Heart left ventricle (tissue), 16 donors: ENCODE measurements at regions not wholly inside any gene's neighbourhood (a gene's known extent, or its start where the extent isn't known, plus 50 kb on each side); places are given as distances from the start of the nearest gene placed in this dataset.

Experiments
- ATAC-seq, 4 donors: fragments of 200-7000 bp; cut with Tn5 transposase; one replicate each; pipeline ENCODE4 v1.9.1; 2020 to 2022; ENCODE audit warnings: moderate library complexity in 4 of 4, mild to moderate bottlenecking in 3 of 4, moderate number of reproducible peaks in 1 of 4
- DNase-seq, 5 donors: peaks; one replicate each; pipeline ENCODE4 v3.0.0-alpha.2; 2020
- H3K27ac ChIP-seq, 12 donors: fragments of 200-600 bp; sonication (generic) in 4 of 12; one replicate each; pipeline versions ENCODE4 v1.5.0 to v1.8.0; 2016 to 2022; ENCODE audit warnings: mild to moderate bottlenecking in 2 of 12
- H3K27me3 ChIP-seq, 9 donors: fragments of 200-600 bp; sonication (generic) in 2 of 9; one replicate each; pipeline versions ENCODE4 v1.5.1 to v1.8.0; 2016 to 2022; ENCODE audit warnings: mild to moderate bottlenecking in 3 of 9
- H3K36me3 ChIP-seq, 9 donors: fragments of 200-600 bp; sonication (generic) in 2 of 9; one replicate each; pipeline versions ENCODE4 v1.5.0 to v1.8.0; 2018 to 2022; ENCODE audit warnings: mild to moderate bottlenecking in 2 of 9
- H3K4me1 ChIP-seq, 12 donors: fragments of 200-600 bp; sonication (generic) in 4 of 12; one replicate each; pipeline versions ENCODE4 v1.5.0 to v1.8.0; 2016 to 2022; ENCODE audit warnings: mild to moderate bottlenecking in 3 of 12
- H3K4me3 ChIP-seq, 12 donors: fragments of 200-600 bp; sonication (generic) in 4 of 12; one replicate each; pipeline versions ENCODE4 v1.5.0 to v1.8.0; 2017 to 2022; ENCODE audit warnings: mild to moderate bottlenecking in 9 of 12, moderate library complexity in 4 of 12
- H3K9me3 ChIP-seq, 12 donors: fragments of 200-600 bp; sonication (generic) in 4 of 12; one replicate each; pipeline versions ENCODE4 v1.5.0 to v1.8.0; 2016 to 2022; ENCODE audit warnings: mild to moderate bottlenecking in 1 of 12
- POLR2A ChIP-seq, 2 donors: fragments of 450-650 bp; IDR thresholded peaks; one replicate each; pipeline ENCODE4 v1.6.1; 2017; ENCODE audit warnings: antibody characterized with exemption in 2 of 2, mild to moderate bottlenecking in 2 of 2, moderate library complexity in 2 of 2
- WGBS, 4 donors: extraction: QIAGEN DNeasy Blood & Tissue Kit in 2 of 4; methylation state at CpG; one replicate each; pipeline versions ENCODE4 v1.1.5 to v1.1.7; 2013 to 2018; 5-methylcytosine and 5-hydroxymethylcytosine counted together
- intact Hi-C, 10 donors: fragments of 100-400 bp; cut with DNase I; formaldehyde crosslinking; loops; one replicate each; pipeline versions ENCODE4 v1.11.1 to v1.14.2; 2022
- TF ChIP-seq, protein P1 (sequence below), 12 donors: fragments of 200-600 bp; sonication (generic) in 4 of 12; IDR thresholded peaks; one replicate each; pipeline versions ENCODE4 v1.5.0 to v1.8.0; 2018 to 2022; ENCODE audit warnings: antibody characterized with exemption in 12 of 12, mild to moderate bottlenecking in 5 of 12
- donor health status: ischemic (EF 13 %, LVEDD 7.1; RV severe dilation, severe dysfunction).
- donor health status: healthy with polysubstance abuse.
- donor health status: DM: no; HTN: yes; CAD: no.
- donor health status: DM: no; HTN: no; CAD: no.
- donor health status: ischemic (EF 25% LVEDD 6.9; RV normal size, moderate dysfunction).
- donor health status: ischemic (EF 25% LVEDD 5.7; RV mildly dilated, moderate dysfunction).
- donor health status: healthy.
- donor health status: DM: yes; HTN: yes; CAD: no.
- donor health status: ischemic (EF 35%, LVEDD 5.7; RV mildly dilated, moderate dysfunction).
- donor health status: nonischemic (EF 11% LVEDD 7.7; RV severe dilation, severe dysfunction).
- donor health status: DM: yes; HTN: yes; CAD: no.
- donor health status: PGD.
- donor health status: ischemic (EF 29% LVEDD 5.4; RV normal size, mild dysfunction).
- donor health status: nonischemic (EF 23%, LVEDD 6.1; RV moderate dilation, normal function).

DNA sequence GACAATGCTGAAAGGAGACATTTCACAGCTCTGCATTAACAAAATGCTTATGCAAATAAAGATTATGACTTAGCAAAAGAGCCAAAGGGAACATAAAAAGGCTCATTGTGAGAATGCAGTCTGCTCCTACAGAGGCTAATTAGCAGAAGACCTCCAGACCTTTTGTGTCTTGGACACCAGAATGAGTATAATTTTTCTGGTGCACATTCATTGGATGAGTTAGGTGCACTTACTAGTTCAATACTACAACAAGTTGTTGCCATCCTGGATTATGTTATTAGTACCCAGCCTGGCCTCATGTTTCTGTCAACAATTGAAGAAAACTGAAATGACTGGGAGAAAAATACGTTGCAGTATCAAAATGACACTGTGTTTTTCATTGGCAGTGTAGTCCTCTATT, 613.2 kb upstream of the CHORDC1 start:
- Histone ChIP-seq H3K36me3 (no peaks in the 10 kb centered on the region), H3K27ac (no peak overlapping the region), H3K27me3 (no peaks in the 10 kb centered on the region), H3K4me1 (no peaks in the 10 kb centered on the region), H3K9me3 (peaks cover 0 to 6% (median 0%) of the 10 kb centered on the region in 12 donors), H3K4me3 (no peak overlapping the region)
- ATAC-seq = no peak
- 50 to 85% (median 64%) methylated on average over 1 of the region's 1 CpG for WGBS, 4 donors
- intact Hi-C loops = no loop called here
- no peak for DNase-seq
- TF ChIP-seq, protein P1, sequence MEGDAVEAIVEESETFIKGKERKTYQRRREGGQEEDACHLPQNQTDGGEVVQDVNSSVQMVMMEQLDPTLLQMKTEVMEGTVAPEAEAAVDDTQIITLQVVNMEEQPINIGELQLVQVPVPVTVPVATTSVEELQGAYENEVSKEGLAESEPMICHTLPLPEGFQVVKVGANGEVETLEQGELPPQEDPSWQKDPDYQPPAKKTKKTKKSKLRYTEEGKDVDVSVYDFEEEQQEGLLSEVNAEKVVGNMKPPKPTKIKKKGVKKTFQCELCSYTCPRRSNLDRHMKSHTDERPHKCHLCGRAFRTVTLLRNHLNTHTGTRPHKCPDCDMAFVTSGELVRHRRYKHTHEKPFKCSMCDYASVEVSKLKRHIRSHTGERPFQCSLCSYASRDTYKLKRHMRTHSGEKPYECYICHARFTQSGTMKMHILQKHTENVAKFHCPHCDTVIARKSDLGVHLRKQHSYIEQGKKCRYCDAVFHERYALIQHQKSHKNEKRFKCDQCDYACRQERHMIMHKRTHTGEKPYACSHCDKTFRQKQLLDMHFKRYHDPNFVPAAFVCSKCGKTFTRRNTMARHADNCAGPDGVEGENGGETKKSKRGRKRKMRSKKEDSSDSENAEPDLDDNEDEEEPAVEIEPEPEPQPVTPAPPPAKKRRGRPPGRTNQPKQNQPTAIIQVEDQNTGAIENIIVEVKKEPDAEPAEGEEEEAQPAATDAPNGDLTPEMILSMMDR (IDR thresholded peaks at IDR 0.05) = no peak
- no peak for TF ChIP-seq POLR2A (IDR thresholded peaks at IDR 0.05)

DNA sequence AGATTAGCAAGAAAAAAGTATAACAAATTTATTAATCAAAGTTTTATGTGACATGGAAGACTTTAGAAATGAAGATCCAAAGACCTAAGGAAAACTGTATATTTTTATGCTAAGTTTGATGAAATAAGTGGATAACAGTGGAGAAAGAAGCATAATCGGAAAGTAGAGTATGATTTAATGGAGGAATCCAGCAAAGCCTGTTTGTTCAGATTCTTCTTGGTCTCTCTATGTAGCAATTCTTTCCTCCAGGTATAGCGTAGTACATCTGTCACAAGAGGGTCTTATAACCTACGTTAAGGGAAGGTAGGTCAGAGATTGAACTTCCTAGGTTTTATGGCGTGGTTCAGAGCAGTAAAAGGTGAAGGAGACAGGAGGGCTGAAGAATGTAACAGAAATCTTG, 600.6 kb upstream of the CHORDC1 start:
- H3K9me3 ChIP-seq = no peaks in the 10 kb centered on the region
- no peak overlapping the region for H3K27ac ChIP-seq
- ATAC-seq = no peak
- H3K4me3 ChIP-seq = no peak overlapping the region
- H3K27me3 ChIP-seq = no peaks in the 10 kb centered on the region
- intact Hi-C loops = no loop called here
- no peaks in the 10 kb centered on the region for H3K4me1 ChIP-seq
- 79 to 85% (median 80%) methylated on average over 4 of the region's 4 CpGs for WGBS, 4 donors
- DNase-seq = no peak
- H3K36me3 ChIP-seq = no peaks in the 10 kb centered on the region
- no peak for TF ChIP-seq POLR2A (IDR thresholded peaks at IDR 0.05)
- TF ChIP-seq, protein P1 (IDR thresholded peaks at IDR 0.05) = no peak

DNA sequence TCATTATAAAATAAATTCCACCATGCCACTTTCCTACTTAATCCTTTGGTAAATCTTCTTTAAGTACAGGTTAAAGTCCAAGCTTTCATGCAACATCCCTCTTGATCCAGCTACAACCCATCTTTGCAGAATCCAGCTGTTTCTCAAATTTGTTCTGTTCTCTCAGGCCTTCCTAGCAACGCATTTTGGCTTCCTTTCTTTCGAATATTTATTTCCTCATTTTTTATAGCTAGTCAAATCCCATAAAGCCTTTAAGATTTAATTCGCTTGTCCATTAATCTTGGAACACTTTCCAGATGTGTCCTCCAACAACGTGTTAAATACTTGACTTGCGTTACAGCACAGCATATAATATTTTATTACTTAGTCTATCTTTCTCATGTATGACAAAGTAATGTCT, 600.1 kb upstream of the CHORDC1 start:
- Histone ChIP-seq H3K36me3 (no peaks in the 10 kb centered on the region), H3K27ac (no peak overlapping the region), H3K9me3 (no peaks in the 10 kb centered on the region), H3K4me1 (no peaks in the 10 kb centered on the region), H3K27me3 (no peaks in the 10 kb centered on the region), H3K4me3 (no peak overlapping the region)
- TF ChIP-seq, protein P1 (IDR thresholded peaks at IDR 0.05) = no peak
- TF ChIP-seq POLR2A (IDR thresholded peaks at IDR 0.05) = no peak
- WGBS, 4 donors = 81 to 87% (median 84%) methylated on average over 5 of the region's 5 CpGs
- no peak for DNase-seq
- intact Hi-C loops = no loop called here
- no peak for ATAC-seq

GRCh38 chr11:90818196-90818745, 595.4 kb upstream of the CHORDC1 start:
- Histone ChIP-seq H3K4me3 (no peak overlapping the region), H3K4me1 (no peaks in the 10 kb centered on the region), H3K27me3 (no peaks in the 10 kb centered on the region), H3K36me3 (no peaks in the 10 kb centered on the region), H3K9me3 (no peaks in the 10 kb centered on the region), H3K27ac (no peak overlapping the region)
- ATAC-seq (no peak), DNase-seq (no peak)
- no peak for TF ChIP-seq POLR2A (IDR thresholded peaks at IDR 0.05)
- TF ChIP-seq, protein P1 (IDR thresholded peaks at IDR 0.05) = no peak
- WGBS, 4 donors = 86 to 95% (median 90%) methylated on average over 1 of the region's 1 CpG
- intact Hi-C loops = no loop called here
